ENCODE measurements at regions not wholly inside any gene's neighbourhood (a gene's known extent, or its start where the extent isn't known, plus 50 kb on each side); places are given as distances from the start of the nearest gene placed in this dataset.

- no peaks in the 10 kb centered on the region for H3K4me1 ChIP-seq
- H3K27me3 ChIP-seq: no peaks in the 10 kb centered on the region
- no peak overlapping the region for H3K4me3 ChIP-seq
- no peaks in the 10 kb centered on the region for H3K36me3 ChIP-seq
- no peaks in the 10 kb centered on the region for H3K9me3 ChIP-seq
- no peak overlapping the region for H3K27ac ChIP-seq
- intact Hi-C loops (cut with DNase I): no loop called here
- TF ChIP-seq CTCF (IDR thresholded peaks at IDR 0.05): no peak
- no peak for DNase-seq (ENCODE audit: low spot score in 2 of 2)
Measured at GRCh38 chr13:103250071-103250470, 183.9 kb upstream of the SLC10A2 start.

- Histone ChIP-seq H3K36me3 (no peaks in the 10 kb centered on the region), H3K4me3 (no peak overlapping the region), H3K27me3 (no peaks in the 10 kb centered on the region), H3K4me1 (no peaks in the 10 kb centered on the region), H3K9me3 (no peaks in the 10 kb centered on the region), H3K27ac (no peak overlapping the region)
- no peak for TF ChIP-seq CTCF (IDR thresholded peaks at IDR 0.05)
- DNase-seq (ENCODE audit: low spot score in 2 of 2): no peak
- intact Hi-C loops (cut with DNase I): no loop called here
Measured at GRCh38 chr13:103246581-103247200, 180.5 kb upstream of the SLC10A2 start.

GRCh38 chr13:103243495-103243894, 177.3 kb upstream of the SLC10A2 start:
- no peaks in the 10 kb centered on the region for H3K27me3 ChIP-seq
- no peak for TF ChIP-seq CTCF (IDR thresholded peaks at IDR 0.05)
- H3K4me3 ChIP-seq: no peak overlapping the region
- intact Hi-C loops (cut with DNase I): no loop called here
- no peaks in the 10 kb centered on the region for H3K4me1 ChIP-seq
- H3K27ac ChIP-seq: no peak overlapping the region
- H3K36me3 ChIP-seq: no peaks in the 10 kb centered on the region
- no peaks in the 10 kb centered on the region for H3K9me3 ChIP-seq
- DNase-seq (ENCODE audit: low spot score in 2 of 2): no peak

- DNase-seq (ENCODE audit: low spot score in 2 of 2): no peak
- no peak for TF ChIP-seq CTCF (IDR thresholded peaks at IDR 0.05)
- no peak overlapping the region for H3K27ac ChIP-seq
- no peak overlapping the region for H3K4me3 ChIP-seq
- H3K4me1 ChIP-seq: no peaks in the 10 kb centered on the region
- intact Hi-C loops (cut with DNase I): no loop called here
- H3K36me3 ChIP-seq: no peaks in the 10 kb centered on the region
- H3K9me3 ChIP-seq: no peaks in the 10 kb centered on the region
- H3K27me3 ChIP-seq: no peaks in the 10 kb centered on the region
Measured at GRCh38 chr13:103238441-103238840, 172.2 kb upstream of the SLC10A2 start.

- Histone ChIP-seq H3K9me3 (no peaks in the 10 kb centered on the region), H3K36me3 (no peaks in the 10 kb centered on the region), H3K4me3 (no peak overlapping the region), H3K27ac (no peak overlapping the region), H3K27me3 (no peaks in the 10 kb centered on the region), H3K4me1 (no peaks in the 10 kb centered on the region)
- no peak for TF ChIP-seq CTCF (IDR thresholded peaks at IDR 0.05)
- intact Hi-C loops (cut with DNase I): no loop called here
- DNase-seq (ENCODE audit: low spot score in 2 of 2): no peak
Measured at GRCh38 chr13:103236213-103236612, 170.0 kb upstream of the SLC10A2 start.

GRCh38 chr13:103229674-103230073, 163.5 kb upstream of the SLC10A2 start:
- no peaks in the 10 kb centered on the region for H3K9me3 ChIP-seq
- no peaks in the 10 kb centered on the region for H3K27me3 ChIP-seq
- no peak overlapping the region for H3K4me3 ChIP-seq
- no peak for DNase-seq (ENCODE audit: low spot score in 2 of 2)
- H3K27ac ChIP-seq: no peak overlapping the region
- H3K36me3 ChIP-seq: no peaks in the 10 kb centered on the region
- intact Hi-C loops (cut with DNase I): no loop called here
- TF ChIP-seq CTCF (IDR thresholded peaks at IDR 0.05): no peak
- no peaks in the 10 kb centered on the region for H3K4me1 ChIP-seq

Measured in ascending aorta (tissue), 2 donors.